ENCODE measurements at regions not wholly inside any gene's neighbourhood (a gene's known extent, or its start where the extent isn't known, plus 50 kb on each side); places are given as distances from the start of the nearest gene placed in this dataset.
"Not testable (repeated sequence)": the region's sequence is repeated elsewhere in the genome, so short reads cannot be mapped to it uniquely, and the experiment has no call there.

- in situ Hi-C loops (cut with HindIII; ENCODE audit: low pct_unique_long_range_greater_than_20kb, low sequenced_read_pairs) = no loop called here
- DNase-seq (ENCODE audit: low read depth) = no peak
Observed at GRCh38 chr6:137678451-137678850, 184.3 kb upstream of the OLIG3 start.

- peak; percentile 78 for DNase-seq (ENCODE audit: low read depth)
Observed at GRCh38 chr6:137680705-137681346, 186.2 kb upstream of the TNFAIP3 start.

GRCh38 chr6:137681445-137682009, 185.5 kb upstream of the TNFAIP3 start:
- in situ Hi-C loops (cut with HindIII; ENCODE audit: low pct_unique_long_range_greater_than_20kb, low sequenced_read_pairs) = no loop called here
- peak; percentile 57 for DNase-seq (ENCODE audit: low read depth)

More at GRCh38 chr6:137680705-137681346, 186.2 kb upstream of the TNFAIP3 start:
- in situ Hi-C loops (cut with HindIII; ENCODE audit: low pct_unique_long_range_greater_than_20kb, low sequenced_read_pairs) = no loop called here

- in situ Hi-C loops (cut with HindIII; ENCODE audit: low pct_unique_long_range_greater_than_20kb, low sequenced_read_pairs); DNase-seq (ENCODE audit: low read depth): not testable (repeated sequence)
Observed at GRCh38 chr6:137682658-137683057, 184.4 kb upstream of the TNFAIP3 start.

- no peak for DNase-seq (ENCODE audit: low read depth)
- in situ Hi-C loops (cut with HindIII; ENCODE audit: low pct_unique_long_range_greater_than_20kb, low sequenced_read_pairs) = no loop called here
Observed at GRCh38 chr6:137683916-137684315, 183.1 kb upstream of the TNFAIP3 start.

- no peak for DNase-seq (ENCODE audit: low read depth)
- in situ Hi-C loops (cut with HindIII; ENCODE audit: low pct_unique_long_range_greater_than_20kb, low sequenced_read_pairs) = no loop called here
Observed at GRCh38 chr6:137685798-137686375, 181.2 kb upstream of the TNFAIP3 start.

- DNase-seq (ENCODE audit: low read depth) = no peak
- in situ Hi-C loops (cut with HindIII; ENCODE audit: low pct_unique_long_range_greater_than_20kb, low sequenced_read_pairs) = no loop called here
Observed at GRCh38 chr6:137687818-137688217, 179.2 kb upstream of the TNFAIP3 start.

GRCh38 chr6:137688230-137688971, 178.7 kb upstream of the TNFAIP3 start:
- in situ Hi-C loops (cut with HindIII; ENCODE audit: low pct_unique_long_range_greater_than_20kb, low sequenced_read_pairs) = no loop called here
- DNase-seq (ENCODE audit: low read depth) = no peak

GRCh38 chr6:137689377-137689776, 177.7 kb upstream of the TNFAIP3 start:
- no peak for DNase-seq (ENCODE audit: low read depth)
- in situ Hi-C loops (cut with HindIII; ENCODE audit: low pct_unique_long_range_greater_than_20kb, low sequenced_read_pairs) = no loop called here

- DNase-seq (ENCODE audit: low read depth) = no peak
- in situ Hi-C loops (cut with HindIII; ENCODE audit: low pct_unique_long_range_greater_than_20kb, low sequenced_read_pairs) = no loop called here
Observed at GRCh38 chr6:137690034-137690433, 177.0 kb upstream of the TNFAIP3 start.

GRCh38 chr6:137690721-137691120, 176.3 kb upstream of the TNFAIP3 start:
- peak; percentile 39 for DNase-seq (ENCODE audit: low read depth)
- in situ Hi-C loops (cut with HindIII; ENCODE audit: low pct_unique_long_range_greater_than_20kb, low sequenced_read_pairs) = no loop called here

GRCh38 chr6:137692308-137692707, 174.8 kb upstream of the TNFAIP3 start:
- DNase-seq (ENCODE audit: low read depth) = no peak
- in situ Hi-C loops (cut with HindIII; ENCODE audit: low pct_unique_long_range_greater_than_20kb, low sequenced_read_pairs) = no loop called here

- in situ Hi-C loops (cut with HindIII; ENCODE audit: low pct_unique_long_range_greater_than_20kb, low sequenced_read_pairs) = no loop called here
- DNase-seq (ENCODE audit: low read depth) = peak; percentile 82
Observed at GRCh38 chr6:137692806-137693205, 174.3 kb upstream of the TNFAIP3 start.

GRCh38 chr6:137693711-137694110, 173.3 kb upstream of the TNFAIP3 start:
- no peak for DNase-seq (ENCODE audit: low read depth)
- in situ Hi-C loops (cut with HindIII; ENCODE audit: low pct_unique_long_range_greater_than_20kb, low sequenced_read_pairs) = no loop called here

GRCh38 chr6:137696765-137697164, 170.3 kb upstream of the TNFAIP3 start:
- in situ Hi-C loops (cut with HindIII; ENCODE audit: low pct_unique_long_range_greater_than_20kb, low sequenced_read_pairs) = no loop called here
- DNase-seq (ENCODE audit: low read depth) = no peak

GRCh38 chr6:137697267-137697938, 169.7 kb upstream of the TNFAIP3 start:
- in situ Hi-C loops (cut with HindIII; ENCODE audit: low pct_unique_long_range_greater_than_20kb, low sequenced_read_pairs) = no loop called here
- peak; percentile 90 for DNase-seq (ENCODE audit: low read depth)

- DNase-seq (ENCODE audit: low read depth) = no peak
- in situ Hi-C loops (cut with HindIII; ENCODE audit: low pct_unique_long_range_greater_than_20kb, low sequenced_read_pairs) = no loop called here
Observed at GRCh38 chr6:137698636-137699030, 168.4 kb upstream of the TNFAIP3 start.

GRCh38 chr6:137699031-137699683, 167.9 kb upstream of the TNFAIP3 start:
- DNase-seq (ENCODE audit: low read depth) = no peak

More at GRCh38 chr6:137699031-137699683, 167.9 kb upstream of the TNFAIP3 start:
- in situ Hi-C loops (cut with HindIII; ENCODE audit: low pct_unique_long_range_greater_than_20kb, low sequenced_read_pairs) = no loop called here

Measured in Caki2 (cell line).